WI38 (cell line): ENCODE measurements at regions not wholly inside any gene's neighbourhood (a gene's known extent, or its start where the extent isn't known, plus 50 kb on each side); places are given as distances from the start of the nearest gene placed in this dataset.

Source experiments
- H3K4me3 ChIP-seq: 2 replicates; pipeline ENCODE4 v1.5.1; 2011; ENCODE audit warnings: low read depth, mild to moderate bottlenecking, control low read depth, low read length
- TF ChIP-seq, protein P1 (sequence below): IDR thresholded peaks from 2 replicates; pipeline ENCODE4 v1.5.1; 2012; ENCODE audit warnings: low read depth, mild to moderate bottlenecking, control low read depth, low read length

DNA sequence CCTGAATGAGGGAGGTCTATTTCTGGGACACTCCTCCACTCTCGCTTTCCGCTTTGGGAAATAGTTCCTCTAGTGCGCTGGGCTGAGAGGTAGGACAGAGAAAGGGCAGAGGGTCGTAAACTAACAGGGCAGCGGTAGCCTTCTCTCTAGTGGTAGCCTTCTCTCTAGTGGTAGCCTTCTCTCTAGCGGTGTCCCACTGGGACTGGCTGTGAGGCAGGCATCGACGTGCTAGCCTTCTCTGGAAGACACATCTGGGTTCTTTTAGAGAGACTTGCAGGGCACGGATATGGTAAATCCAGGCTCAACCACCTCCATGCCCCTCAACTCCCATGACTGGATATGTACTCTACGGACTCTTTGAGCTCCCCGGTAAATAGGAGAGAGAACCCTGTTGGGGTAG, 74.7 kb upstream of the SLC22A16 start:
- no peak overlapping the region for H3K4me3 ChIP-seq
- TF ChIP-seq, protein P1, sequence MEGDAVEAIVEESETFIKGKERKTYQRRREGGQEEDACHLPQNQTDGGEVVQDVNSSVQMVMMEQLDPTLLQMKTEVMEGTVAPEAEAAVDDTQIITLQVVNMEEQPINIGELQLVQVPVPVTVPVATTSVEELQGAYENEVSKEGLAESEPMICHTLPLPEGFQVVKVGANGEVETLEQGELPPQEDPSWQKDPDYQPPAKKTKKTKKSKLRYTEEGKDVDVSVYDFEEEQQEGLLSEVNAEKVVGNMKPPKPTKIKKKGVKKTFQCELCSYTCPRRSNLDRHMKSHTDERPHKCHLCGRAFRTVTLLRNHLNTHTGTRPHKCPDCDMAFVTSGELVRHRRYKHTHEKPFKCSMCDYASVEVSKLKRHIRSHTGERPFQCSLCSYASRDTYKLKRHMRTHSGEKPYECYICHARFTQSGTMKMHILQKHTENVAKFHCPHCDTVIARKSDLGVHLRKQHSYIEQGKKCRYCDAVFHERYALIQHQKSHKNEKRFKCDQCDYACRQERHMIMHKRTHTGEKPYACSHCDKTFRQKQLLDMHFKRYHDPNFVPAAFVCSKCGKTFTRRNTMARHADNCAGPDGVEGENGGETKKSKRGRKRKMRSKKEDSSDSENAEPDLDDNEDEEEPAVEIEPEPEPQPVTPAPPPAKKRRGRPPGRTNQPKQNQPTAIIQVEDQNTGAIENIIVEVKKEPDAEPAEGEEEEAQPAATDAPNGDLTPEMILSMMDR = no peak

DNA sequence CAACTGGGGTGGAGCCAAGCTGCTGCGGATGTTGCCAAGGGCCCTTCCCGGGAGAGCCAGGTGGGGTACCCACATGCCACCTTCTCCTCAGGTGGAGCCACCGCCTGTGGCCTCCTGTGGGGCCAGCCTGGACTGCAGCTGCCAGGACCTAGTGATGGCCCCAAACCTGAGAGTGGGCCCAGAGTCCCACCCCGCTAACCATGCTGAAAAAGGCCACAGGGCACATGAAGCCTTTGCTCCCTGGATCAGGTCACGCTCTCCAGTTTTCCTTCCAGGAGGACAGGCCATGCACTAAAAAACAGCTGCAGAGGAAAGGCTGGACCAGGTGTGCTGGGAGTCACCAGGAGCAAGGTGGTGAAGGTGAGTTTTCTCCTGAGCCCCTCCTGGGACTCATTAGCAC, 73.9 kb upstream of the SLC22A16 start:
- TF ChIP-seq, protein P1 = no peak
- no peak overlapping the region for H3K4me3 ChIP-seq

DNA sequence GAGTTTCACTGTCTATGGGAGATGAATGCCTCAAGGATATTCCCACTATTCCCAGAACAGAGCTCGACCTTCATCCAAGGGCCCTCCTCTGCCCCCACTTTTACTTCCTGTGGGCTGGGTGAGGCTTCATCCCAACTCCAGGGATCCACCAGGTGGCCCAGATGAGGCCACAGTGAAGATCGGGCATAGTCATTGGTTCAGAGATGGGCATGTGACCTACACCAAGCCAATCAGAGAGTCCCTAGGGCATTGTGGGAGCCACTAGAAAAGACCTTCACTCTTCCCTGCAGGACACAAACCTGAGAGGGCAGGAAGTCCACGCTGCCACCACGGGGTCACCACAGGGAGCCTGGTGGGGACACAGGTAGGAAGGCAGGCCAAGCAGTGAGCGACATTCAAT, 72.9 kb upstream of the SLC22A16 start:
- no peak overlapping the region for H3K4me3 ChIP-seq
- TF ChIP-seq, protein P1 = no peak

DNA sequence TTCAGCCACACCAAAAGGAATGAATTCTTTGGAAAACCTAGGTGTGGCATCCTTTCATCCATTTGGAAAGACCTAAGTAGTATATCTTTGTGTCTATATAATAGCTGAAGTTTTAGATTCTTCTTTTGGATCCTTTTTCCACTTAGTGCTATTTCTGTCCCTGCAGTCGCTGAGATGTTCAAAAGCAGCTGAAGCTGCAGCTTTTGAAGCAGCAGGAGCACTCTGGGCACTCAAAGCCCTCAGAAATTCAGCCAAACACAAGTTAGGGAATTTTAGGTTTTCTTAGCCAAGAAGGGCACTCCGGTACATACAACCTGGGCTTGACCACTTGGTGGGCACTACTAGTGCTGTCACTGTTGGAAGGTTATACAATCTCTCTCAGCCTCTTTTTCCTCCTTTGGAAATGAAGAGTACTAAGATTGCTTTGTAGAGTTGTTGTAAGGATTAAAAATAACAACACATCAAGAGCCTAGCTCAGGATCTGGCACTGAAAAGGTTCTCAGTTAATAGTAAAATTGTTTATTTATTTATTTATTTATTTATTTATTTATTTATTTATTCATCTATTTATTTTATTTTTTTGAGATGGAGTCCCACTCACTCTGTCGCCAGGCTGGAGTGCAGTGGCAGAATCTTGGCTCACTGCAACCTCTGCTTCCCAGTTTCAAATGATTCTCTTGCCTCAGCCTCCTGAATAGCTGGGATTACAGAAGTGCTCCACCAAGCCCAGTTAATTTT, 71.9 kb upstream of the SLC22A16 start:
- TF ChIP-seq, protein P1 = no peak
- no peak overlapping the region for H3K4me3 ChIP-seq

DNA sequence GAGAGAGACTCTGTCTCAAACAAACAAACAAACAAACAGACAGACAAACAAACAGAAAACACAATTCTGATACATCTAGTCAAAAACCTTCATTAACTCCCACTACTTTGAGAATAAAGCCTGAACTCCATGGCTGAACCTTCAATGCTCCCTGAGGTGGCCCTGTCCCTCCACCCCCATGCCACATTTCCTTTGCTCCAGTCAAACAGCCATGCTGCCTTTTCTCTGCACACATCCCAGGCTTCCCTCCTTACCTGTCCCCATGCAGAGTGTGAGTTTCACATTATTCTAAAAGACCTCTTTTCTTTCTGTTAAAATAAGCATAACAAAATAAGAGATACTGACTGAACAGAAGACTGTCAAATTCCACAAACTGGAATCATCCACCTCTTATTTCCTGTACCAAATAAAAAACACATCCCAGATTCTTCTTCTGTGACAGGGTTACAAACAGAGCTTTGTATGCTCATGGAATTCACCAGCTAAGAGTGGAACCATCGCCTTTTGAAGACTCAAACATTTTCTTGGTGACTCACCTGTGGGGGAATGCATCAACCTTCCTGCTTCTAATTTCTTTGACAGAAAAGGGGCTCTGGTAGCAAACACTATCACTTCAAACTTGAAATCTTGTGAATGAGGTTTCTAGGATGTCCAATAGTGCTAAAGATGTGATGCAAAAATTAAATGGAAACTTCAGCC, 71.0 kb upstream of the SLC22A16 start:
- H3K4me3 ChIP-seq = no peak overlapping the region
- TF ChIP-seq, protein P1 = no peak

DNA sequence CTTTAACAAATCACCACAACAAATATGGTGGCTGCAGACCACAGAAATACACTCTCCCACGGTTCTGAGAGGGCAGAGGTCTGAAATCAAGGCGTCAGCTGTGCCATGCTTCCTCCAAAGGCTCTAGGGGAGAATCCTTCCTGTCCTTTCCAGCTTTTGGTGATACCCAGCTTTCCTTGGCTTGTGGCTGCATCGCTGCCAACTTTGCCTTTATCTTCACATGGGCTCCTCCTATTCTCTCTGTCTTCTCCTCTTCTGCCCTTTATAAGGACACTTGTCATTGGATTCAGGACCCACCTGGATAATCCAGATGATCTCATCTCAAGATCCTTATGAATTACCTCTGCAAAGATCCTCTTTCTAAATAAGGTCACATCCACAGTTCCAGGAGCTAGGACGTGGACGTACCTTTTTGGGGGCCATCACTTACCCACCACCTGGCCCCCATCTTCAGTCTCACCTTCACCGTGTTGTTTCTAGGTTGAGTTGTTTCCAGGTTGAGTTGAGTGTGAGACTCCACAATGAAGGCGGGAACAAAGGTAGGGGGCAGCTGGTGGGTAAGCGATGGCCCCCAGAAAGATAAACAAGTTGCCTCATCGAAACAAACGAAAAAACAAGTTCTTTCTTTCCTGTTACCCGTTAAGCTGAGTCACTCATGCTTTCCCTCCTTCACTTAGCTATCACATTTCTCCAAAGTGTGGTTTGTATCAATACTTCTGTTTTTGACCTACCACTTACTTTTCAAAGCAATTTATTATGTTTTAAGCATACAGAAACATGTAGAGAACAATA, 68.9 kb upstream of the SLC22A16 start:
- H3K4me3 ChIP-seq = no peak overlapping the region
- TF ChIP-seq, protein P1 = no peak
